ENCODE measurements at regions not wholly inside any gene's neighbourhood (a gene's known extent, or its start where the extent isn't known, plus 50 kb on each side); places are given as distances from the start of the nearest gene placed in this dataset.
A peak's percentile ranks its signal among the peaks of the same experiment; 100 is the strongest.

GRCh38 chr2:15048000-15048399 lies 415.5 kb downstream of the LRATD1 start:
- no peak for DNase-seq

GRCh38 chr2:15049096-15049993 lies 416.8 kb downstream of the LRATD1 start:
- DNase-seq = no peak

DNA sequence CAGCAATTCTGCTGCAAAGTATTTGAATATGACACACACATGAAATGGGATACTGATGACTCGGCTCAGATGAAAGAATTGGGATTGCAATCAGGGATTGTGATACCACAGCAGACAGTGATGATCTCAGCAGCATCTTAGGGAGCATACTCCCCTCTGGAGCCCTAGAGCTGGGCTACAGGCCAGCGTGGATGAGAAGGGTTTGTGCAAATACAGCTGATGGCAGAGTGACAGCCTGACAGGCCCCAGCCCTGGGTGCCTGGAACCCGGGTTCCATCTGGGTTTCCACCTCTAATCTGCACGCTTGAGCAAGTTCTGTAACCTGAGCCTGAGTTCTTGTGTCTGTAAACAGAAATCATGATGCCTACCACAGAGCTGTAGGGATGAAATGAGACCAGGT lies 418.0 kb downstream of the LRATD1 start:
- DNase-seq = peak; percentile 69

DNA sequence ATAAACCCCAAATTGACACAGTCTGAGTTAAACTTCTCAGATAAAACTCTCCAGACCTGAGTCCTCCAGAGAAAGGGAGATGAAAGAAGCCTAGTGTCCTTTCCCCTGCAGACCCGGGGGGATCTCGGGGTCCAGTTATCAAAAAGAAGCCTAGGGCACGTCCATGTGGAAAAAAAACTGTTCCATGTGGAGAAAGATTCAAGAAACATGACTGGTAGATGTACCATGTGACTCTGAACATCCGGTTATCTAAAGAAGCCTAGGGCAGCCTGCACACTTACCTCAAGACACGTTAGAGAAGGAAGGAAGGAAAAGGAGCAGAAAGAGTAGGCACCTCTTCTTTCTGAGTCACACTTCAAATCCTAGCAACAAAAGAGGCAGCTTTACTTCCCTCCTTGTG lies 421.0 kb downstream of the LRATD1 start:
- no peak for DNase-seq

- DNase-seq = peak; percentile 14
Measured at GRCh38 chr2:15058015-15058720, 425.7 kb downstream of the LRATD1 start.

GRCh38 chr2:15058721-15059157 lies 426.2 kb downstream of the LRATD1 start:
- no peak for DNase-seq

DNA sequence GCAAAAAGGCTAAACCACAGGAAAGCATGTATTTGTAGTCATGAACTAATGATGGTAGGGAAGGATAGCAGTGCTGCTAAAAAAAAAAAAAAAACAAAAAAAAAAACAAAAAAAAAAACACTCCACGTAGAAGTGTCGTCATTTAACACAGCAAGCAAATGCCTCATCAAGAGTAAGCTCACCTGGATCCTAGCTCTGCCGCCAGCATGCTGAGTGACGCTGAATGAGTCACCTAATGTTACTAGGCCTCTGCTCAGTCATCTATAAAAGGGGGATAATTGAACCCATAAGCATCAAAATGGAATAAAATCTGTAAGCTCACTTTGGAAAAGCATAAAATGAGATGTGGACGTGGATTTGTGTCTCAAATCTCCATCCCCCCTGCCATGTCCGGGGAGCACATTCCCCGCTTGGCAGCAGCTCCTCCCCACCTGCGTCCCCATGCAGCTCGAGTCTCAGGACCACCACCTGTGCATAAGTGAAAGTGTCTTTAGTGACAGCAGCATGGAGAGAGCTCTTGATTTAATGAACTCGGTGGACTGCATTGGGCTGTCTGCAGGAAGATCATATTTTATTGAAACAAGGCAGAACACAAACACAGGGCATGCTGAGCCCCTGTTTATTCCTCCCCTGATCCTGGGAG lies 427.5 kb downstream of the LRATD1 start:
- peak; percentile 22 for DNase-seq

DNA sequence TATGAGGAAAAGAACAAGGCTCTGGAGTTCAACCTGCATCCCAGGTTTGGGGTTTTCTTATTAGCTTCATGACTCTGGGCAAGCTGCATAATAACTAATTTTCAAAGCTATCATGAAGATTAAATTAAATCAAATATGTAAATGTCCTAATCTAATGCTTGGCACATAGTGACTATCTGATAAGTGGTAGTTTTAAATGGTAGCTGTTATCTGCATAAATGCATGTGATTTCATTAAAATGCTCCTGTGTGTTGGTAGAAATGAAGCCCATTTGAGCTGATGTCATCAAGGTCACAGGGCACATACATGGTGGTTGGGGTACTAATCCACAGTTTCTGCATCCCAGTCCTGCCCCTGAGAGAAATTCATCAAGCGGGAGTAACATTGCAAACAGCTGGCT lies 428.8 kb downstream of the LRATD1 start:
- no peak for DNase-seq

- DNase-seq = no peak
Measured at GRCh38 chr2:15066138-15066537, 433.6 kb downstream of the LRATD1 start.

- DNase-seq = peak; percentile 92
Measured at GRCh38 chr2:15069149-15069548, 436.6 kb downstream of the LRATD1 start.

DNA sequence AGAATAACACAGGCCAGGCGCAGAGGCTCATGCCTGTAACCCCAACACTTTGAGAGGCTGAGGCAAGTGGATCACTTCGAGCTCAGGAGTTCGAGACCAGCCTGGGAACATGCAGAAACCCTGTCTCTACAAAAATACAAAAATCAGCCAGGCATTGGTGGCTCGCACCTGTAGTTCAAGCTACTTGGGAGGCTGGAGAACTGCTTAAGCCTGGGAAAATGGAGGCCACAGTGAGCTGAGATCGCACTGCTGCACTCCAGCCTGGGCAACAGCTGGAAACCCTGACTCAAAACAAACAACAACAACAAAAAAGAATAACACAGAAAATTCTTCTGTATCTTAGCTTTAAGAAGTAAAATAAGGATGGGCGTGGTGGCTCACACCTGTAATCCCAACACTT lies 440.3 kb downstream of the LRATD1 start:
- no peak for DNase-seq

- peak; percentile 45 for DNase-seq
Measured at GRCh38 chr2:15073664-15074063, 441.1 kb downstream of the LRATD1 start.

DNA sequence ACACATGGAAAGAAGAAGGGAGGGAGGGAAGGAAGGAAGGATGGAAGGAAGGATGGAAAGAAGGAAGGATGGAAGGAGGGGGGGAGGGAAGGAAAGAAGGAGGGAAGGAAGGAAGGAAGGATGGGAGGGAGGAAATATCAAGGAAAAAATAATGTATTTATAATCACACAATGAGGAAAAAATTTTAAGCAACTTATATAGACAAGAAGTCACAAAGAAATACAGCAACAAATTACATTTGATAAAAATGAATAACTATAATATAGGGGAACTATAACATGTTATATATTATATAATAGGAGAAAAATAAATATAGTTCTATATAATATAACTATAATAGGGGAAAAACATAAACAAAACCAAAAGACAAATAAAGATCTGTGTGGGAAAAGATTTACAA lies 441.8 kb downstream of the LRATD1 start:
- DNase-seq = no peak

- peak; percentile 14 for DNase-seq
Measured at GRCh38 chr2:15074751-15075700, 442.5 kb downstream of the LRATD1 start.

DNA sequence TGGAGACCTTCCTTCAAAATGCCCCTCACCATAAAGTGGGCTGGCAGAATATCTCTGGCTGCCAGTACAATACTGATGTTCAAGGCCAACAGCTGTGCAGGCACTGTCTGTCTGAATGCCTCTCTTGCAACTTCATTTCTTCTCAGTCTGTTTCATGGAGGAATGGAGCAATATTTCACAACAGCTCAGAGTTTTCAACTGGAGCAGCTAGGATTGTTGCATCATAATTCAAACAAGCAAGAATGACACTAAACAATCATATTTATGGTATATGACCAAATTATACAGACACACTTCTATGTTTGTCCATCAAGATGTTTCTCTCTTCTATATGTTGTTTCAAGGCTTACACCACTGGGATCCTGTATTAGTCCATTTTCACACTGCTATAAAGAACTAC lies 444.2 kb downstream of the LRATD1 start:
- no peak for DNase-seq

DNA sequence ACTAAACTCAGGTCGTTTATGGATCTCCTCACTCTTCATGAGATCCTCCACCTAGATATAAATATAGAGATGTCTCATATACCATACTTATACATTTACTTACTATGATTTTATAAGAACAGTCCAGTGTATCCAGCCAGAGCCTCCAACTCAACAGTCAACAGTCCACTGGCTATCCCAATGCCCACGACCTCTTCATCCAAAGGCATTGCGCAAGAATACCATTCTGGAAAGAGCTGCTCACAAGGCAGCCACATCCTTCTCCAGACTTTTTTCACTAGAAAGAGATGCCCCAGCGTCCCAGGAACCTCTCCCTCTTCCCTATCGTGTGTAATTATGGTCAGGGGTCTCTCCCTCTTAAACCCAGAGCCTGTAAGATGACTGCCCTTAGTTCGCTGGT lies 448.8 kb downstream of the LRATD1 start:
- DNase-seq = no peak

GRCh38 chr2:15082105-15083058 lies 449.9 kb downstream of the LRATD1 start:
- no peak for DNase-seq

DNA sequence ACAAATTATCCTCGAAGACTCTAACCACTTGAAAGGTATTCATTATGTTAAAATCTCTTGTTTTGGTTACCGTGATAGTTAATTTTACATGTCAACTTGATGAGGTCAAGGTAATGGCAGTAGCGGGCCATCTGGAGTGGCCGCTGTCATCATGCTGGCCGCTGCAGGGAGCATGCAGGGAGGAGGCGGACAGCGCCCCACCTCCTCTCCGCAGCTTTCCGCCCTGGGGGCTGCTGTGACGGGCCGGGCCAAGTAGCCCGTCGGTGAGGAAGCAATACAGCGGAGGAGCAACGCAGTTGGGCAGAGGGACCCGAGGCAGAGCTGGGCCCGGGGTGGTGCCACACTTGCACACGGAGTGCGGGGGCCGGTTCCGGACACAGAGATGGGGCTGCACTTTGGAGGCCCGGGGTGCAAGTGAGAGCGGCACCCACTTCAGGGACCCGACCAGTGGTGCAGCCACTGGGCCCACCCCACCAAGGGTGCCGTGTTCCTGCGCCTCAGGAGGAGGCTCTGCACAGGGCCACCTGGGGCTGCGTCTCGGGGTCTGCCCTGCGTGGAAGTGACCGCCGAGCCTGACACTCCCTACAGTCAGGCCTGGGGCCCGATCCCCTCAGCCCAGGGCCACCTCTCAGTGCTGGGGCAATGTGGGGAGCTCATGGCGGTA lies 452.4 kb downstream of the LRATD1 start:
- no peak for DNase-seq

DNA sequence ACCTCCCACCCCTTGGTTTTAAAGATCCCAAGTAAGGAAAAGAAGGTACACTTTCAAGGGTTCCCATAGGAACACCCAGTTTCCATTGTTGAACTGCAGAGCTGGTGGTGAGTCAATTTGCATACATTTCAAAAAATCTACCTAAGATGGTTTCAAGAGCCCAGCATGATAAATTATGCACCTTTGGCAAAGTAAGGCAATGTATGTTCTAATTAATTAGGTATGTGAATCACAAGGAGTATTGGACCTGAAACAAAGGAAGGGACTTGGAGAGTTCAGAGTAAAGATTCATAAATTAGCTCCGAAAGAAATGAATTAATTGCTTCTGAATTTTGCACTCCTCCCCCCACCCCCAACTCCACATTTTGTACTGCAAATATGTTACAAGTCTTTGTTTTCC lies 459.7 kb downstream of the LRATD1 start:
- peak; percentile 81 for DNase-seq

DNA sequence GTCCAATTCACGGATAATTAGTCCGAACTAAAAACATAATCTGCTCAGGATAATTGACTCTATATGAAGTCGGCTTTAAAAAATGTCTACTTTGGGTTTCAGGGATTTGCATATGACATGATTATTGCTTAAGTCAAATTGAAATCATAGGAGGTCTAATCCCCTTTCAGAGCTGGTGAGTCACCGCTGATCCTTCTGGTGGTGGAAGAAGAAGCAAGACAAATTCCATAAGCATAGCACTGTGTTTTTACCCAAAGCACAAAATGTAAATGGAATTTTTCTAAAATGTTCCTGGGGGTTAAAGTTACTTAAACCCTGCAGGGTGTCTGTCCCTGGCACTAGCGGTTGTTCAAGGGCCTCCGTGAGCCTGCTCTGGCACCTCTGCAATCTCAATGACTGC lies 460.2 kb downstream of the LRATD1 start:
- DNase-seq = peak; percentile 92
